ENCODE measurements at regions not wholly inside any gene's neighbourhood (a gene's known extent, or its start where the extent isn't known, plus 50 kb on each side); places are given as distances from the start of the nearest gene placed in this dataset.

DNA sequence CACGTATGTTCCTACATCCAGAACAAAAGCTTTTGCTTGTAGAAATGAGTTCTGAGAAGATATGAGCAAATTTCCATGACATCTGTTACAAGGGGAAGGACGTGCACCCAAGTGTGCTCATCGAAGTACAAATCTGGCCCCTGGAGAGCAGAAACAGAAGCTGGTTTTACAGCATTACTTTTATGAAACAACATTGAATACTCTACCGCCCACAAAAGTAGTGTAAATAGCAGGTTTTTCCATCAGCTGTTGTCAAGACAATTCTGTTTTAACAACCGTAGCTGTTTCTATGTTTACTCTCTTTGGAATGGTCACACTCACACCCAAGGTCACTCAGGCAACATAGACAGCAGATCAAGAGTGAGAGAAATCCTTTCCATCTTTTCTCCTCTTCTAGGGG is 114.2 kb upstream of the SSTR4 start:
- DNase-seq, result no peak
- no peak for ATAC-seq
- intact Hi-C loops (cut with DNase I, micrococcal nuclease), result no loop called here

GRCh38 chr20:22921595-22922421 is 113.3 kb upstream of the SSTR4 start:
- intact Hi-C loops (cut with DNase I, micrococcal nuclease), result no loop called here

GRCh38 chr20:22922987-22923386 is 112.1 kb upstream of the SSTR4 start:
- intact Hi-C loops (cut with DNase I, micrococcal nuclease), result no loop called here
- DNase-seq (no peak), ATAC-seq (no peak)

More at GRCh38 chr20:22921595-22922421, 113.3 kb upstream of the SSTR4 start:
- ATAC-seq, result no peak
- DNase-seq, result no peak

- intact Hi-C loops (cut with DNase I, micrococcal nuclease), result no loop called here
- no peak for ATAC-seq
- DNase-seq, result no peak
These were observed 110.9 kb upstream of the SSTR4 start for GRCh38 chr20:22924046-22924737.

- DNase-seq (no peak), ATAC-seq (no peak)
- intact Hi-C loops (cut with DNase I, micrococcal nuclease), result no loop called here
These were observed 110.0 kb upstream of the SSTR4 start for GRCh38 chr20:22924949-22925612.

- intact Hi-C loops (cut with DNase I, micrococcal nuclease), result no loop called here
- DNase-seq (no peak), ATAC-seq (no peak)
These were observed 109.5 kb upstream of the SSTR4 start for GRCh38 chr20:22925613-22925983.

- intact Hi-C loops (cut with DNase I, micrococcal nuclease), result no loop called here
- no peak for DNase-seq
- ATAC-seq, result no peak
These were observed 107.6 kb upstream of the SSTR4 start for GRCh38 chr20:22927537-22927936.

GRCh38 chr20:22928679-22929078 is 106.4 kb upstream of the SSTR4 start:
- DNase-seq, result no peak
- ATAC-seq, result no peak
- intact Hi-C loops (cut with DNase I, micrococcal nuclease), result no loop called here

DNA sequence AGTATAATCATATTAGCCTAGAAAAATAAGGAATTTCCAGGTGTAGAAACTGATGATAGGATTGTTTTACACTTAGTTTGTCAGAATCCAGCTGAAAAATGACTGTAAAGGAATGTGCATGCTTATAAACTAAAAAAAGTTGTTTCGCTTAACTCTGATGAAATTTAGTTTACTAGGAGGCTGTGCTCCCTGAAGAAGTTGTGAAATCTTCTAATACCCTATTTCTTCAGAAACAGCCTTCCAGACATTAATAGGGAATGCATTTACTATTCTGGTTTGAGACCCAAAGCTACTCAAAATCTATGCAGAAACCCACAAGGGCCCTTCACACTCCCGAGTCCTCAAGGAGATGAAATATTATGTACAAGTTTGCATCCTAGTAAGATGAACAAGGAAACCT is 105.5 kb upstream of the SSTR4 start:
- no peak for ATAC-seq
- intact Hi-C loops (cut with DNase I, micrococcal nuclease), result no loop called here
- no peak for DNase-seq

DNA sequence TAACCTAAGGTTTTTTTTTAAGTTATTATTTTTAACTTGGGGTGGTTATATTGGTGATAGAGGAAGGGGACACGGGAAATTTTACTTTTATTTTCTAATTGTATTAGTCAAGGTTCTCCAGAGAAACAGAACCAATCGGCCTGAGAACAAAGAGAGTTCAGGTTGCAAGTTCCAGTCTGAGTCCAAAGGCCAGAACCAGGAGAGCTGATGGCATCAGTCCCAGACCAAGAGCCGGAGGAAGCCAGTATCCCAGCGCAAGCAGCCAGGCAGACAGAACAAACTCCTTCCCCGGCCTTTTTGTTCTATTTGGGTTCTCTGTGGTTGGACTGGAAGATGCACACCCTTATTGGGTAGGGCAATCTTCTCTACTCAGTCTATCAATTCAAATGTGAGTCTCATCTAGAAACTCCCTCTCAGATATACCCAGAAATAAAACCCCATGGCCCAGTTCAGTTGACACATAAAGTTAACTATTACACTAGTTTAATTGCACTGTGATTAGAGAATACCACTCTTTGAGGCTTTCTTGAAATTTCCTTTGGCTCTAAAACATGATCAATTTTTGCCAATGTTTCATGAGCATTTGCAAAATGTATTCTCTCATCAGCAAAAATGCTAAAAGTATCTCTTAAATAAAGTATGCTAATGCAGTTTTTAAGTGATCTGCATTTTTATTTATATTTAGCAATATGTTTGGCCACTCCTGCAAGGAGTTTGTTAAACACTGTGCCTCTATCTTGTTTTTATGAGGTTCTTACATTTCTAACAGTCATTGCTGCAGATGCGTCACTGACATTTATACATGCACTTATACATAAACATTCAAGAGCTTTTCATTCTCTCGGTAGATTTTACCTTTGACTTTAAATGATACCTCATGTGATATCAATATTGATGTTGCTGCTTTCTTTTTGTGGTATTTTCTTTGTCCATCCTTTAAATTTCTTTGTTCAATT is 103.2 kb upstream of the SSTR4 start:
- intact Hi-C loops (cut with DNase I, micrococcal nuclease), result no loop called here
- DNase-seq (no peak), ATAC-seq (peak; percentile 58)

GRCh38 chr20:22939181-22939580 is 95.9 kb upstream of the SSTR4 start:
- intact Hi-C loops (cut with DNase I, micrococcal nuclease), result no loop called here

DNA sequence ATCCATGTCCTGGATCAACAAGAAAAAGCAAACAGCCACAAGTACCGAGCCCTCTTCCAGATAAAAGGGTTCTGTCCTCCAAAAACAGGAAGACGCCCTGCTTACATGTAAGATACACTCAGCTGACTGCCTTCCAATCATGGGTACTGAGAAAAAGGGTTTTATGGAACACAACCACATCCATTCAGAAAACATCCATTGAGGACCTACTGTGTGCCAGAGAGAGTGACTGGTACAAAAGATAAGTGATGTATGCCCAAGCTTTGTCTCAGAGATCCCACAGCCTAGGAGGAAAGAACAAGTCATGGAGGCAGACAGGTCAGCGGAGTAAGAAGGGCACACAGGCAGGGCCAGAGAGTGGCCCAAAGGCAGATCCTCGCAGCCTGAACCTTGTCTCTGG is 94.8 kb upstream of the SSTR4 start:
- intact Hi-C loops (cut with DNase I, micrococcal nuclease), result no loop called here
- ATAC-seq, result no peak
- no peak for DNase-seq

More at GRCh38 chr20:22939181-22939580, 95.9 kb upstream of the SSTR4 start:
- ATAC-seq (no peak), DNase-seq (no peak)

GRCh38 chr20:22941550-22941949 is 93.6 kb upstream of the SSTR4 start:
- intact Hi-C loops (cut with DNase I, micrococcal nuclease), result no loop called here
- ATAC-seq (no peak), DNase-seq (no peak)

- ATAC-seq (no peak), DNase-seq (no peak)
- intact Hi-C loops (cut with DNase I, micrococcal nuclease), result no loop called here
These were observed 92.4 kb upstream of the SSTR4 start for GRCh38 chr20:22942742-22943141.

DNA sequence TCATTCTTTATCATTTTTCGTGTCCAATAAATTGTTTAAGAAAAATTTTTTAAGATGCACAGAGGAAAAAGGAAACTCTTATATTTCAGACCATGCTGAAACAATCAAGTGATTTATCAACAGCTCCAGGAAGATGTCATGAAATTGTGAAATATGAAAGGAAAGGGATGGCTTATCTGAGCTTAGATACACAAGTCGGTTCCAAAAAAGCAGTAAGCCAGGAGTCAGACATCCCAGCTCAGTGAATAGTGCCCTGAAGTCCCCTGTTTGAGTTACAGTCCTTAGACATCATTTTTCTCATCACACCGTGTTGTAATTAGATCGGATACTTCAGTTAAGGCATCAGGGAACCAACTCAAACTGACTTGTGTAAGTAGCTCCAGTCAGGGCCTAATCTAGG is 91.0 kb upstream of the SSTR4 start:
- no peak for ATAC-seq
- intact Hi-C loops (cut with DNase I, micrococcal nuclease), result no loop called here
- no peak for DNase-seq

- ATAC-seq (no peak), DNase-seq (no peak)
- intact Hi-C loops (cut with DNase I, micrococcal nuclease), result no loop called here
These were observed 90.2 kb upstream of the SSTR4 start for GRCh38 chr20:22944936-22945335.

DNA sequence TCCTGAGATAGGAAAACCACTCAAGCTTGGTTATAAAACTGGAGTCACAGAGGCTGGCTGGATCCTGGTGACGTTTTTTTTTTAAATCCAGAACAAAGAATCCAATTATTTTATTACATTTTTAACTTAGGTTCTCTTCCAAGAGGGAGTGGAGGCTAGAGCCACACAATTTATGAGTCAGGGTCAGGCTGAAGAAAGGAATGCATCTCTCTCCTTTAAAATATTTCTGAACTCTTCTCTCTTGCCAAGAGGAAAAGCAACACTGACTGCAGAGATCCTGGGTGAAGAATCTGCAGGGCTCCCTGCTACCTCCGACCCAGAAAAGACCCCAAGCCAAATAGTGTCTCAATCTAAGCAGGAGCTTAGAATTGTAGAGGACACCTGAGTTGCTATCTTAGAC is 88.5 kb upstream of the SSTR4 start:
- DNase-seq, result no peak

GRCh38 chr20:22949331-22950109 is 85.6 kb upstream of the SSTR4 start:
- intact Hi-C loops (cut with DNase I, micrococcal nuclease), result no loop called here
- no peak for DNase-seq
- no peak for ATAC-seq

More for the DNA sequence above, 88.5 kb upstream of the SSTR4 start:
- intact Hi-C loops (cut with DNase I, micrococcal nuclease), result no loop called here
- ATAC-seq, result no peak
